ENCODE measurements at regions not wholly inside any gene's neighbourhood (a gene's known extent, or its start where the extent isn't known, plus 50 kb on each side); places are given as distances from the start of the nearest gene placed in this dataset.

DNA sequence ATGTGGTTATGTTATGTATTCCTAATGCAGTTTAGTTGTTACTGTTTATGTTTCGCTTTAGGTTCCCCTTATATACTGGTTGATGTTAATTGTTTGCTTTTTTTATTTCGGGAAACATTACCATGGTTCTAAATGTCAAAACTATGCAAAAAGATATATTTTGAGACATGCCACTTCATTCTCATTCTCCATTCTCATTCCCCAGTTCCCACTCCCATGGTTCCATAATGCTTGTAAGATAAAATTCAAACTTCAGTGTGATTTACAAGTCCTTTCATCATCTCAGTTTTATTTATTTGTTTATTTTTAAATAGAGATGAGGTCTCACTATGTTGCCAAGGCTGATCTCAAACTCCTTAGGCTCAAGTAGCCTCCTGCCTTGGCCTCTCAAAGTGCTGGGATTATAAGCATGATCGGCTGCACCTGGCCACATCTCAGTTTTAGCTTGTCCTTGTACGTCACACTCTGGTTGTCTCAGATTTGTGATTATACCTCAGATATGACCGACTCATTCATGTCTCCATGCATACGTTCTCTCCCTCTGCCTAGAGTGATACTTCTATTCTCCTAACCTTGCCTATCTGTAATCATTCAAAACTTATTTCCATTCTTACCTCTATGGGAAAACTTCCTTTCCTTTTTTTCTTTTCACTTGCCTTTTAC, 407.8 kb upstream of the RGS6 start:
- Mint-ChIP-seq H3K9me3 (ENCODE audit: unreplicated experiment) (no peaks in the 10 kb centered on the region), H3K4me3 (ENCODE audit: unreplicated experiment) (no peak overlapping the region), H3K4me1 (ENCODE audit: insufficient read depth, unreplicated experiment) (peaks cover 12% of the 10 kb centered on the region), H3K36me3 (ENCODE audit: insufficient read depth, unreplicated experiment) (no peaks in the 10 kb centered on the region), H3K27me3 (ENCODE audit: insufficient read depth, unreplicated experiment) (no peaks in the 10 kb centered on the region), H3K27ac (ENCODE audit: low read depth, unreplicated experiment) (no peak overlapping the region)
- TF ChIP-seq, protein P1, sequence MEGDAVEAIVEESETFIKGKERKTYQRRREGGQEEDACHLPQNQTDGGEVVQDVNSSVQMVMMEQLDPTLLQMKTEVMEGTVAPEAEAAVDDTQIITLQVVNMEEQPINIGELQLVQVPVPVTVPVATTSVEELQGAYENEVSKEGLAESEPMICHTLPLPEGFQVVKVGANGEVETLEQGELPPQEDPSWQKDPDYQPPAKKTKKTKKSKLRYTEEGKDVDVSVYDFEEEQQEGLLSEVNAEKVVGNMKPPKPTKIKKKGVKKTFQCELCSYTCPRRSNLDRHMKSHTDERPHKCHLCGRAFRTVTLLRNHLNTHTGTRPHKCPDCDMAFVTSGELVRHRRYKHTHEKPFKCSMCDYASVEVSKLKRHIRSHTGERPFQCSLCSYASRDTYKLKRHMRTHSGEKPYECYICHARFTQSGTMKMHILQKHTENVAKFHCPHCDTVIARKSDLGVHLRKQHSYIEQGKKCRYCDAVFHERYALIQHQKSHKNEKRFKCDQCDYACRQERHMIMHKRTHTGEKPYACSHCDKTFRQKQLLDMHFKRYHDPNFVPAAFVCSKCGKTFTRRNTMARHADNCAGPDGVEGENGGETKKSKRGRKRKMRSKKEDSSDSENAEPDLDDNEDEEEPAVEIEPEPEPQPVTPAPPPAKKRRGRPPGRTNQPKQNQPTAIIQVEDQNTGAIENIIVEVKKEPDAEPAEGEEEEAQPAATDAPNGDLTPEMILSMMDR (IDR thresholded peaks at IDR 0.05; ENCODE audit: unreplicated experiment), result no peak
- POLR2A ChIA-PET, result interaction anchor here (1.0 kb wide), 1 partner anchor 31 kb away, joined by 4 read pairs; no protein-coding TSS in a partner anchor
- BruUV-seq (replicated peaks), result no TSS peak
- no peak for DNase-seq (ENCODE audit: unreplicated experiment)
- intact Hi-C loops (cut with micrococcal nuclease), result no loop called here
- CTCF ChIA-PET, result interaction anchor here (0.6 kb wide), 2 partner anchors 365 to 1508 kb away, joined by 3 read pairs; no protein-coding TSS in a partner anchor

DNA sequence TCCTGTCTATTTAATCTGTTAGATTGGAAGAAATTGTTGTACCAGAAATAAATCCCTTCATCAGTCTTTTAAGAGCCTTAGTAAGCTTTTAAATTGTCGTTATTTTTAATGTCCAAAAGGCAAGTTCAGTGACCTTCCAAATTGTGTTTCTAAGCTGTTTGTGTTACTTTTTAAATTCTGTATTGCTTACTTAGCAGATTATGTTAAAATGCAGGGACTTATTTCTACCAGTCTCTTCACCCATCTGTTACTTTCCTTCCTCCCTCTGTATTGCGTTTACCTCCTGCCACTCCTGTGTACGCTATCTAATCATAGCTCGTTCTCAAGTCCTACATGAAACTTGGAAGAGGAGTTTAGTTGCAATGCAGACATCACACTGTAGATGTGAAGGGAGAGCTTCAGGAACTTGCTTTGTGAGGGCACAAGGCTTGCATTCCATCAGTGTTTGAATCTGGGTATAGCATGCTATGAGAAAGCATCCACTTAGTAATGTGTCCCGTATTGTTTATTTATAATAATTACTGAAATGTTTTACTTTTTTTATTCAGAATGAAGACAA, 406.5 kb upstream of the RGS6 start:
- peaks cover 12% of the 10 kb centered on the region for H3K4me1 Mint-ChIP-seq (ENCODE audit: insufficient read depth, unreplicated experiment)
- H3K27me3 Mint-ChIP-seq (ENCODE audit: insufficient read depth, unreplicated experiment), result no peaks in the 10 kb centered on the region
- peaks cover 5% of the 10 kb centered on the region for H3K36me3 Mint-ChIP-seq (ENCODE audit: insufficient read depth, unreplicated experiment)
- TF ChIP-seq, protein P1 (IDR thresholded peaks at IDR 0.05; ENCODE audit: unreplicated experiment), result no peak
- H3K4me3 Mint-ChIP-seq (ENCODE audit: unreplicated experiment), result no peak overlapping the region
- no TSS peak for BruUV-seq (replicated peaks)
- H3K9me3 Mint-ChIP-seq (ENCODE audit: unreplicated experiment), result no peaks in the 10 kb centered on the region
- ChIA-PET CTCF (interaction anchor here (1.1 kb wide), 1 partner anchor 203 kb away, joined by 3 read pairs; no protein-coding TSS in a partner anchor), POLR2A (interaction anchor here (0.6 to 1.0 kb wide), 2 partner anchors 29 to 366 kb away, joined by 3 to 4 read pairs; no protein-coding TSS in a partner anchor)
- no peak for DNase-seq (ENCODE audit: unreplicated experiment)
- intact Hi-C loops (cut with micrococcal nuclease), result no loop called here
- no peak overlapping the region for H3K27ac Mint-ChIP-seq (ENCODE audit: low read depth, unreplicated experiment)

DNA sequence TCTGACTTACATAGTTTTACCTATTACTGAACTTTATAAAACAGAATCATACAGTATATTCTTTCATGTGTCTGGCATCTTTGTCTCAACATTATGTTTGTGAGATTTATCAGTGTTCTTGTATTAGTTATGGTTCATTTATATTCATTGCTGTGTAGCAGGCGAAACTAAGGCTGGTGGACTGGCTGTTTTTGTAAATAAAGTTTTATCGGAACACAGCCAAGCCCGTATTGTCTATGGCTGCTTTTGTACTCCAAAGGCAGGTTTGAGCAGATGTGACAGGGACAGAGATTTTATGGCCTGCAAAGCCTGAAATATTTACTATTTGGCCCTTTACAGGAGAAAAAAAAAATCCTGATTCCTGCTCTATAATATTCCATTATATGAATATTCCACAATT, 405.8 kb upstream of the RGS6 start:
- CTCF ChIA-PET, result interaction anchor here (0.8 to 1.1 kb wide), 2 partner anchors 10 to 204 kb away, joined by 3 read pairs; no protein-coding TSS in a partner anchor
- BruUV-seq (replicated peaks), result no TSS peak
- TF ChIP-seq, protein P1 (IDR thresholded peaks at IDR 0.05; ENCODE audit: unreplicated experiment), result no peak
- intact Hi-C loops (cut with micrococcal nuclease), result no loop called here
- H3K36me3 Mint-ChIP-seq (ENCODE audit: insufficient read depth, unreplicated experiment), result peaks cover 10% of the 10 kb centered on the region
- no peaks in the 10 kb centered on the region for H3K27me3 Mint-ChIP-seq (ENCODE audit: insufficient read depth, unreplicated experiment)
- DNase-seq (ENCODE audit: unreplicated experiment), result no peak
- no peaks in the 10 kb centered on the region for H3K9me3 Mint-ChIP-seq (ENCODE audit: unreplicated experiment)
- no peak overlapping the region for H3K4me3 Mint-ChIP-seq (ENCODE audit: unreplicated experiment)
- peaks cover 12% of the 10 kb centered on the region for H3K4me1 Mint-ChIP-seq (ENCODE audit: insufficient read depth, unreplicated experiment)
- H3K27ac Mint-ChIP-seq (ENCODE audit: low read depth, unreplicated experiment), result no peak overlapping the region
- POLR2A ChIA-PET, result interaction anchor here (0.7 kb wide), 1 partner anchor 228 kb away, joined by 3 read pairs; no protein-coding TSS in a partner anchor

DNA sequence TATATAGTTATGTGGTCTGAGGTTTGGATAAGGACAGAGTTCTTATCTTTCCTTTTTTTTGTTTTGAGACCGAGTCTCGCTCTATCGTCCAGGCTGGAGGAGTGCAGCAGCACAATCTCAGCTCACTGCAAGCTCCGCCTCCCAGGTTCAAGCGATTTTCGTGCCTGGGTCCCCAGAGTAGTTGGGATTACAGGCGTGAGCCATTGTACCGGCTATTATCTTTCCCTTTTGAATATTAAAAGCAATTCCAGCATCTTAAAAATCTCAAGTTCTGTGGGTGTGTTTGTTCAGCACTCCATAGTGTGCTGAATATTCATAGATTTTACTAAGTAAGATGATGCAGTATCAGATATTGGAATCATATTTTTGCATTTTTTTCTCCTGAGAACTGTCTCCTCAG, 404.4 kb upstream of the RGS6 start:
- Mint-ChIP-seq H3K27ac (ENCODE audit: low read depth, unreplicated experiment) (no peak overlapping the region), H3K4me1 (ENCODE audit: insufficient read depth, unreplicated experiment) (peaks cover 12% of the 10 kb centered on the region), H3K36me3 (ENCODE audit: insufficient read depth, unreplicated experiment) (peaks cover 13% of the 10 kb centered on the region), H3K4me3 (ENCODE audit: unreplicated experiment) (no peak overlapping the region), H3K27me3 (ENCODE audit: insufficient read depth, unreplicated experiment) (no peaks in the 10 kb centered on the region), H3K9me3 (ENCODE audit: unreplicated experiment) (no peaks in the 10 kb centered on the region)
- CTCF ChIA-PET, result interaction anchor here (0.6 kb wide), 2 partner anchors 10 to 34 kb away, joined by 3 read pairs; no protein-coding TSS in a partner anchor
- BruUV-seq (replicated peaks), result no TSS peak
- POLR2A ChIA-PET, result interaction anchor here (0.6 to 2.8 kb wide), 3 partner anchors 13 to 27 kb away, joined by 3 to 9 read pairs (median 5); no protein-coding TSS in a partner anchor
- TF ChIP-seq, protein P1 (IDR thresholded peaks at IDR 0.05; ENCODE audit: unreplicated experiment), result no peak
- intact Hi-C loops (cut with micrococcal nuclease), result no loop called here
- no peak for DNase-seq (ENCODE audit: unreplicated experiment)

All from MCF 10A (cell line).